HL-60 (cell line): ENCODE measurements at regions not wholly inside any gene's neighbourhood (a gene's known extent, or its start where the extent isn't known, plus 50 kb on each side); places are given as distances from the start of the nearest gene placed in this dataset.

Experiments
- DNase-seq, 2 experiments: peaks; one replicate each; pipeline ENCODE4 v3.0.0-alpha.2; 2010 to 2020; ENCODE audit warnings: low read depth in 1 of 2, low spot score in 1 of 2
- H3K27ac ChIP-seq: fragments of 250-450 bp; sonication (Bioruptor Pico); replicated peaks from 2 replicates; pipeline ENCODE4 v1.5.1; 2020; ENCODE audit warnings: mild to moderate bottlenecking, moderate library complexity
- H3K27me3 ChIP-seq: fragments of 250-450 bp; sonication (Bioruptor Pico); 2 replicates; pipeline ENCODE4 v1.5.1; 2021; ENCODE audit warnings: mild to moderate bottlenecking, moderate library complexity; ENCODE audit not compliant: insufficient read depth, poor library complexity, severe bottlenecking
- H3K4me3 ChIP-seq: replicated peaks from 2 replicates; pipeline ENCODE4 v1.5.1; 2011; ENCODE audit warnings: mild to moderate bottlenecking, control low read depth, low read length; ENCODE audit not compliant: insufficient read depth
- CTCF ChIP-seq: IDR thresholded peaks from one replicate; pipeline ENCODE4 v1.5.1; 2011; ENCODE audit warnings: low read length, control low read depth, inconsistent platforms; ENCODE audit not compliant: insufficient read depth
- GABPA ChIP-seq: IDR thresholded peaks from 2 replicates; pipeline ENCODE4 v1.6.1; 2012; ENCODE audit warnings: low read depth
- POLR2AphosphoS5 ChIP-seq: IDR thresholded peaks from 2 replicates; pipeline ENCODE4 v1.6.1; 2012; ENCODE audit warnings: low read depth
- REST ChIP-seq: IDR thresholded peaks from 2 replicates; pipeline ENCODE4 v1.6.1; 2012; ENCODE audit warnings: low read depth; ENCODE audit not compliant: insufficient replicate concordance
- SPI1 ChIP-seq: IDR thresholded peaks from 2 replicates; pipeline ENCODE4 v1.6.1; 2012; ENCODE audit warnings: low read depth, mild to moderate bottlenecking, borderline replicate concordance

- Histone ChIP-seq H3K27me3 (no peaks in the 10 kb centered on the region), H3K27ac (no peak overlapping the region), H3K4me3 (no peak overlapping the region)
- TF ChIP-seq SPI1 (peak; percentile 84), REST (no peak)
- DNase-seq: no peak
These were observed 87.8 kb upstream of the UBE2E2 start for GRCh38 chr3:23115171-23115877.

- peaks cover 2% of the 10 kb centered on the region for H3K27me3 ChIP-seq
- TF ChIP-seq CTCF (no peak), SPI1 (no peak), GABPA (no peak), REST (no peak), POLR2AphosphoS5 (no peak)
These were observed 86.9 kb upstream of the UBE2E2 start for GRCh38 chr3:23116081-23116837.

GRCh38 chr3:23117856-23118255 is 85.3 kb upstream of the UBE2E2 start:
- no peak for TF ChIP-seq CTCF
- TF ChIP-seq POLR2AphosphoS5: no peak
- no peak for TF ChIP-seq REST
- no peak for TF ChIP-seq SPI1
- no peak for TF ChIP-seq GABPA
- Histone ChIP-seq H3K4me3 (no peak overlapping the region), H3K27ac (no peak overlapping the region), H3K27me3 (peaks cover 3% of the 10 kb centered on the region)
- DNase-seq: no peak

More at GRCh38 chr3:23116081-23116837, 86.9 kb upstream of the UBE2E2 start:
- Histone ChIP-seq H3K27ac (no peak overlapping the region), H3K4me3 (no peak overlapping the region)
- DNase-seq: no peak
